ENCODE measurements at regions not wholly inside any gene's neighbourhood (a gene's known extent, or its start where the extent isn't known, plus 50 kb on each side); places are given as distances from the start of the nearest gene placed in this dataset.

- no peak for TF ChIP-seq CTCF (IDR thresholded peaks at IDR 0.05)
- TF ChIP-seq SMC3 (IDR thresholded peaks at IDR 0.05) = no peak
- no peak for TF ChIP-seq ELK1 (IDR thresholded peaks at IDR 0.05; ENCODE audit: low read depth, low read length)
- no peak for TF ChIP-seq HOXA7 (CRISPR knock-in tag; IDR thresholded peaks at IDR 0.05)
- TF ChIP-seq KDM1A (IDR thresholded peaks at IDR 0.05; ENCODE audit: low read depth) = no peak
- no peak for TF ChIP-seq CHD4 (IDR thresholded peaks at IDR 0.05; ENCODE audit: borderline replicate concordance)
- TF ChIP-seq POLR2A (IDR thresholded peaks at IDR 0.05; ENCODE audit: low read length) = no peak
- no peak for TF ChIP-seq EP300 (IDR thresholded peaks at IDR 0.05)
- TF ChIP-seq MAX (IDR thresholded peaks at IDR 0.05) = no peak
- TF ChIP-seq CBX8 (IDR thresholded peaks at IDR 0.05) = no peak
These were observed 70.4 kb upstream of the HMCN1 start for GRCh38 chr1:185663771-185664296.
